ENCODE measurements at regions not wholly inside any gene's neighbourhood (a gene's known extent, or its start where the extent isn't known, plus 50 kb on each side); places are given as distances from the start of the nearest gene placed in this dataset.
"Not testable (repeated sequence)": the region's sequence is repeated elsewhere in the genome, so short reads cannot be mapped to it uniquely, and the experiment has no call there.

GRCh38 chr5:126097876-126098275, 325.3 kb upstream of the GRAMD2B start:
- no peak for DNase-seq

- DNase-seq, result no peak
Observed at GRCh38 chr5:126098330-126099017, 324.7 kb upstream of the GRAMD2B start.

GRCh38 chr5:126099077-126099476, 324.1 kb upstream of the GRAMD2B start:
- DNase-seq, result no peak

- DNase-seq, result no peak
Observed at GRCh38 chr5:126100767-126101166, 322.4 kb upstream of the GRAMD2B start.

- no peak for DNase-seq
Observed at GRCh38 chr5:126101901-126102300, 321.3 kb upstream of the GRAMD2B start.

GRCh38 chr5:126103050-126103449, 320.2 kb upstream of the GRAMD2B start:
- no peak for DNase-seq

- DNase-seq, result no peak
Observed at GRCh38 chr5:126103868-126104267, 319.3 kb upstream of the GRAMD2B start.

- DNase-seq, result no peak
Observed at GRCh38 chr5:126104341-126104740, 318.9 kb upstream of the GRAMD2B start.

- DNase-seq, result no peak
Observed at GRCh38 chr5:126104951-126105350, 318.3 kb upstream of the GRAMD2B start.

- no peak for DNase-seq
Observed at GRCh38 chr5:126106029-126106428, 317.2 kb upstream of the GRAMD2B start.

- DNase-seq, result no peak
Observed at GRCh38 chr5:126107381-126107780, 315.8 kb upstream of the GRAMD2B start.

- no peak for DNase-seq
Observed at GRCh38 chr5:126108470-126108869, 314.7 kb upstream of the GRAMD2B start.

- no peak for DNase-seq
Observed at GRCh38 chr5:126115059-126115629, 308.1 kb upstream of the GRAMD2B start.

GRCh38 chr5:126117044-126117443, 306.2 kb upstream of the GRAMD2B start:
- DNase-seq, result no peak

GRCh38 chr5:126119887-126120442, 303.2 kb upstream of the GRAMD2B start:
- no peak for DNase-seq

GRCh38 chr5:126120939-126121338, 302.3 kb upstream of the GRAMD2B start:
- DNase-seq, result no peak

GRCh38 chr5:126122942-126123341, 300.3 kb upstream of the GRAMD2B start:
- DNase-seq, result no peak

GRCh38 chr5:126124706-126125345, 298.4 kb upstream of the GRAMD2B start:
- DNase-seq, result no peak

- no peak for DNase-seq
Observed at GRCh38 chr5:126125407-126125806, 297.8 kb upstream of the GRAMD2B start.

GRCh38 chr5:126126574-126126973, 296.6 kb upstream of the GRAMD2B start:
- DNase-seq, result no peak

- DNase-seq, result not testable (repeated sequence)
Observed at GRCh38 chr5:126127371-126127770, 295.8 kb upstream of the GRAMD2B start.

- DNase-seq, result no peak
Observed at GRCh38 chr5:126129431-126129830, 293.8 kb upstream of the GRAMD2B start.

GRCh38 chr5:126133424-126133823, 289.8 kb upstream of the GRAMD2B start:
- no peak for DNase-seq

- DNase-seq, result no peak
Observed at GRCh38 chr5:126137891-126138280, 285.3 kb upstream of the GRAMD2B start.
